MCF 10A (cell line): ENCODE measurements at regions not wholly inside any gene's neighbourhood (a gene's known extent, or its start where the extent isn't known, plus 50 kb on each side); places are given as distances from the start of the nearest gene placed in this dataset.

Experiments
- BruUV-seq: library from RNA; stranded (reverse); fragments of 400-500 nt; replicated peaks from 2 replicates; lab custom pipeline; 2021; lab: Mats Ljungman, UMichigan
- CTCF ChIA-PET: fragments of 300-600 bp; sonication (Branson Sonifier 250); formaldehyde crosslinking; extraction: SDS; loops from one replicate; lab custom pipeline; 2021; ENCODE audit warnings: antibody characterized with exemption, inconsistent platforms; lab: Yijun Ruan, JAX
- POLR2A ChIA-PET: fragments of 300-600, 350-650 bp; sonication (Branson Sonifier 250); formaldehyde crosslinking; extraction: SDS; loops from one replicate; lab custom pipeline; 2020; ENCODE audit warnings: antibody characterized with exemption, inconsistent platforms; lab: Yijun Ruan, JAX
- DNase-seq: peaks from one replicate; pipeline ENCODE4 v3.0.0-alpha.2; 2018; ENCODE audit not compliant: unreplicated experiment
- H3K27ac Mint-ChIP-seq: one replicate; pipeline ENCODE4 v1.8.0; 2022; ENCODE audit warnings: mild to moderate bottlenecking, low read depth, mixed read lengths; ENCODE audit not compliant: unreplicated experiment
- H3K27me3 Mint-ChIP-seq: one replicate; pipeline ENCODE4 v1.8.0; 2022; ENCODE audit warnings: mixed read lengths; ENCODE audit not compliant: insufficient read depth, unreplicated experiment
- H3K36me3 Mint-ChIP-seq: one replicate; pipeline ENCODE4 v1.8.0; 2022; ENCODE audit warnings: mild to moderate bottlenecking, moderate library complexity, mixed read lengths; ENCODE audit not compliant: insufficient read depth, unreplicated experiment
- H3K4me1 Mint-ChIP-seq: one replicate; pipeline ENCODE4 v1.8.0; 2022; ENCODE audit warnings: mixed read lengths; ENCODE audit not compliant: insufficient read depth, unreplicated experiment
- H3K4me3 Mint-ChIP-seq: one replicate; pipeline ENCODE4 v1.8.0; 2022; ENCODE audit warnings: mild to moderate bottlenecking, moderate library complexity, mixed read lengths; ENCODE audit not compliant: unreplicated experiment
- H3K9me3 Mint-ChIP-seq: one replicate; pipeline ENCODE4 v1.8.0; 2022; ENCODE audit warnings: mixed read lengths; ENCODE audit not compliant: unreplicated experiment
- intact Hi-C: fragments of 100-400 bp; cut with micrococcal nuclease; formaldehyde crosslinking; loops from 2 replicates; pipeline ENCODE4 v1.14.1; 2022
- TF ChIP-seq, protein P1 (sequence below): fragments of 200-600 bp; IDR thresholded peaks from one replicate; pipeline ENCODE4 v1.8.0; 2022; ENCODE audit warnings: antibody characterized with exemption, mild to moderate bottlenecking; ENCODE audit not compliant: unreplicated experiment

DNA sequence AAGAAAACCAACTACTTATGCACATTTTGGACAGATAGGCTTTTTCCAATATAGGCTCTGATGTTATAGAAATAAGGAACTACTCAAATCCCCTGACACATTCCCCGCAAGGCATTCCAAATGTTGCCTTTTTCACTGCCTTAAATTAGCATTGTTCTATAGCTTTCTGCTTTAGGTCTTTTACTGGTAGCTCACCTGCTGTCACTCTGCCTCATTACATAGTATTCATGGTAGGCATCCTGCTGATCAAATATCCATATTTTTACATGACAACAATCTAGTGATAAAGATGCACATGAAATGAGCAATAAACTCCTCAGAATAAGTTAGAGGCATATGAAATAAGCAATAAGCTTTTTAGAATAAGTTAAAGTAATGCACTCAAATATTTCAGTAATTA is 542.7 kb downstream of the FAM133A start:
- no peaks in the 10 kb centered on the region for H3K9me3 Mint-ChIP-seq
- H3K27ac Mint-ChIP-seq, result no peak overlapping the region
- no peaks in the 10 kb centered on the region for H3K36me3 Mint-ChIP-seq
- intact Hi-C loops, result no loop called here
- BruUV-seq, result no TSS peak
- no peak overlapping the region for H3K4me3 Mint-ChIP-seq
- CTCF ChIA-PET, result no interaction called here
- DNase-seq, result no peak
- H3K4me1 Mint-ChIP-seq, result no peaks in the 10 kb centered on the region
- TF ChIP-seq, protein P1, sequence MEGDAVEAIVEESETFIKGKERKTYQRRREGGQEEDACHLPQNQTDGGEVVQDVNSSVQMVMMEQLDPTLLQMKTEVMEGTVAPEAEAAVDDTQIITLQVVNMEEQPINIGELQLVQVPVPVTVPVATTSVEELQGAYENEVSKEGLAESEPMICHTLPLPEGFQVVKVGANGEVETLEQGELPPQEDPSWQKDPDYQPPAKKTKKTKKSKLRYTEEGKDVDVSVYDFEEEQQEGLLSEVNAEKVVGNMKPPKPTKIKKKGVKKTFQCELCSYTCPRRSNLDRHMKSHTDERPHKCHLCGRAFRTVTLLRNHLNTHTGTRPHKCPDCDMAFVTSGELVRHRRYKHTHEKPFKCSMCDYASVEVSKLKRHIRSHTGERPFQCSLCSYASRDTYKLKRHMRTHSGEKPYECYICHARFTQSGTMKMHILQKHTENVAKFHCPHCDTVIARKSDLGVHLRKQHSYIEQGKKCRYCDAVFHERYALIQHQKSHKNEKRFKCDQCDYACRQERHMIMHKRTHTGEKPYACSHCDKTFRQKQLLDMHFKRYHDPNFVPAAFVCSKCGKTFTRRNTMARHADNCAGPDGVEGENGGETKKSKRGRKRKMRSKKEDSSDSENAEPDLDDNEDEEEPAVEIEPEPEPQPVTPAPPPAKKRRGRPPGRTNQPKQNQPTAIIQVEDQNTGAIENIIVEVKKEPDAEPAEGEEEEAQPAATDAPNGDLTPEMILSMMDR, result no peak
- peaks cover 5% of the 10 kb centered on the region for H3K27me3 Mint-ChIP-seq
- POLR2A ChIA-PET, result no interaction called here

DNA sequence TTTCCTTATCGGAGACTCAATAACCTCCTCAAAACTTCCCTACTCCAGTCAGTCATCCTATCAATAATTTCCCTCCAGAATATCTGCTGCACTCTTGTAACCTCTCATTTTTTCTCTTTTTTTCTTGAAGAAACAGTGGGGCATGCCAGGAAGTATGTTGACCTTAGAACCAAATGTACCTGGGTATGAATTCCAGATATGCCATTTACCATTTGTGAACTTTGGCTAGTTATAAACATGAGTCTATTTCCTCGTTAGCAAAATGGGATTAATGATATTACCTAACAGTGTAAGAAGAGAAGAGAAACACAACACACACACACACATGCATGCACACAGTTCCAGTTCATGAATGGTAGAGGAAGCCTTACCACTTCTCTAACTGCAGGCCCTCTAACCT is 578.2 kb downstream of the FAM133A start:
- TF ChIP-seq, protein P1, result no peak
- intact Hi-C loops, result no loop called here
- no peak overlapping the region for H3K27ac Mint-ChIP-seq
- DNase-seq, result no peak
- ChIA-PET CTCF (no interaction called here), POLR2A (no interaction called here)
- no TSS peak for BruUV-seq
- H3K27me3 Mint-ChIP-seq, result peaks cover 53% of the 10 kb centered on the region
- H3K36me3 Mint-ChIP-seq, result no peaks in the 10 kb centered on the region
- no peak overlapping the region for H3K4me3 Mint-ChIP-seq
- no peaks in the 10 kb centered on the region for H3K4me1 Mint-ChIP-seq
- peaks cover 3% of the 10 kb centered on the region for H3K9me3 Mint-ChIP-seq

- Mint-ChIP-seq H3K27ac (no peak overlapping the region), H3K27me3 (peaks cover 66% of the 10 kb centered on the region), H3K36me3 (no peaks in the 10 kb centered on the region), H3K4me3 (no peak overlapping the region), H3K9me3 (peaks cover 4% of the 10 kb centered on the region), H3K4me1 (no peaks in the 10 kb centered on the region)
- intact Hi-C loops, result no loop called here
- no TSS peak for BruUV-seq
- TF ChIP-seq, protein P1, result no peak
- DNase-seq, result no peak
- ChIA-PET CTCF (no interaction called here), POLR2A (no interaction called here)
Measured at GRCh38 chrX:94256396-94256795, 582.4 kb downstream of the FAM133A start.

DNA sequence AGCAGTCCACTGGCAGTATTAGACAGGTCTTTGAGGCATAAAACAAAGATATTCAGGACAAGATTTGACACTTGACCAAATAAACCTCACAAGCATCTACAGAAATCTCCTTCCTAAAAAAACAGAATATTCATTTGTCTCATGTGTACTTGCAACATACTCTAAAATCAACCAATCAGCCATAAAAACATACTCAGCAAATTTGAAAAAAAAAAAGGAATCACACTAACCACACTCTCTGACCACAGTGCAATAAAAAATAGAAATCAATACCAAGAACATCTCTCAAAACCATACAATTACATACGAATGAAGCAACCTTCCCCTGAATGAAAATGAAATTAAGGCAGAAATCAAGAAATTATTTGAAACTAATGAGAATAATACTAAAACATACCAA is 591.3 kb downstream of the FAM133A start:
- intact Hi-C loops, result no loop called here
- Mint-ChIP-seq H3K4me1 (no peaks in the 10 kb centered on the region), H3K9me3 (peaks cover 9% of the 10 kb centered on the region), H3K4me3 (no peak overlapping the region), H3K27me3 (peaks cover 37% of the 10 kb centered on the region), H3K27ac (no peak overlapping the region), H3K36me3 (no peaks in the 10 kb centered on the region)
- CTCF ChIA-PET, result no interaction called here
- POLR2A ChIA-PET, result no interaction called here
- BruUV-seq, result no TSS peak
- no peak for DNase-seq
- TF ChIP-seq, protein P1, result no peak
